Neural cell (in vitro differentiated cells): ENCODE measurements at regions not wholly inside any gene's neighbourhood (a gene's known extent, or its start where the extent isn't known, plus 50 kb on each side); places are given as distances from the start of the nearest gene placed in this dataset.

ENCODE experiments used
- H2AFZ ChIP-seq: fragments of 200-600, 300-800 bp; sonication (generic), shearing (Covaris generic); 2 replicates; pipeline ENCODE4 v1.6.0; 2014; ENCODE audit warnings: low read depth, mild to moderate bottlenecking, antibody characterized with exemption, low read length, moderate library complexity
- H3F3A ChIP-seq: fragments of 200-600 bp; shearing (Covaris generic); 2 replicates; pipeline ENCODE4 v1.6.1; 2016; ENCODE audit warnings: mild to moderate bottlenecking, moderate library complexity, mixed read lengths, antibody characterized with exemption, low read length; ENCODE audit not compliant: insufficient read depth, poor library complexity, severe bottlenecking
- H3K27ac ChIP-seq: fragments of 200-600, 300-800 bp; sonication (generic), shearing (Covaris generic); 2 replicates; pipeline ENCODE4 v1.5.1; 2014; ENCODE audit warnings: mild to moderate bottlenecking, low read length, moderate library complexity
- H3K27me3 ChIP-seq: fragments of 300-800, 200-600 bp; sonication (generic), shearing (Covaris generic); 2 replicates; pipeline ENCODE4 v1.6.0; 2014; ENCODE audit warnings: mild to moderate bottlenecking, low read depth, low read length, moderate library complexity; ENCODE audit not compliant: insufficient read depth
- H3K36me3 ChIP-seq: fragments of 300-800, 200-600 bp; sonication (generic), shearing (Covaris generic); 2 replicates; pipeline ENCODE4 v1.5.1; 2014; ENCODE audit warnings: mild to moderate bottlenecking, antibody characterized with exemption, low read length, moderate library complexity; ENCODE audit not compliant: insufficient read depth
- H3K4me2 ChIP-seq: fragments of 300-800, 200-600 bp; sonication (generic), shearing (Covaris generic); 2 replicates; pipeline ENCODE4 v1.6.0; 2014; ENCODE audit warnings: mild to moderate bottlenecking, low read length
- H3K4me3 ChIP-seq: fragments of 300-800, 200-600 bp; sonication (generic), shearing (Covaris generic); 2 replicates; pipeline ENCODE4 v1.5.1; 2014; ENCODE audit warnings: mild to moderate bottlenecking, low read length, moderate library complexity
- H3K79me2 ChIP-seq: fragments of 200-600 bp; shearing (Covaris generic); replicated peaks from 2 replicates; pipeline ENCODE4 v1.6.0; 2014; ENCODE audit warnings: mild to moderate bottlenecking, low read length, moderate library complexity; ENCODE audit not compliant: insufficient read depth
- H3K9ac ChIP-seq: fragments of 300-800, 200-600 bp; sonication (generic), shearing (Covaris generic); 2 replicates; pipeline ENCODE4 v1.6.1; 2016; ENCODE audit warnings: mild to moderate bottlenecking, low read length, mixed read lengths
- H3K9me2 ChIP-seq: fragments of 200-600 bp; shearing (Covaris generic); 2 replicates; pipeline ENCODE4 v1.6.1; 2016; ENCODE audit warnings: mild to moderate bottlenecking, low read length, mixed read lengths; ENCODE audit not compliant: insufficient read depth
- H3K9me3 ChIP-seq: fragments of 200-600, 300-800 bp; sonication (generic), shearing (Covaris generic); 2 replicates; pipeline ENCODE4 v1.6.1; 2016; ENCODE audit warnings: mild to moderate bottlenecking, mixed run types, low read length, moderate library complexity, mixed read lengths
- H4K20me1 ChIP-seq: fragments of 200-600 bp; shearing (Covaris generic); 2 replicates; pipeline ENCODE4 v1.6.1; 2016; ENCODE audit warnings: mild to moderate bottlenecking, mixed run types; ENCODE audit not compliant: insufficient read depth
- CTCF ChIP-seq: fragments of 450-650 bp; IDR thresholded peaks from 2 replicates; pipeline ENCODE4 v1.5.1; 2014; ENCODE audit warnings: antibody characterized with exemption, mild to moderate bottlenecking, moderate library complexity; ENCODE audit not compliant: poor library complexity, severe bottlenecking
- EP300 ChIP-seq: fragments of 450-650 bp; conservative IDR thresholded peaks from 2 replicates; pipeline ENCODE4 v1.6.1; 2014; ENCODE audit warnings: antibody characterized with exemption, mild to moderate bottlenecking, moderate library complexity; ENCODE audit not compliant: poor library complexity, severe bottlenecking
- EZH2 ChIP-seq: fragments of 200-600, 300-800 bp; shearing (Covaris generic), sonication (generic); IDR thresholded peaks from 2 replicates; pipeline ENCODE4 v1.6.1; 2014; ENCODE audit warnings: antibody characterized with exemption, low read length, borderline replicate concordance, mild to moderate bottlenecking; ENCODE audit not compliant: insufficient read depth, poor library complexity, severe bottlenecking
- MXI1 ChIP-seq: fragments of 450-650 bp; conservative IDR thresholded peaks from 2 replicates; pipeline ENCODE4 v1.6.1; 2014; ENCODE audit warnings: antibody characterized with exemption, mild to moderate bottlenecking; ENCODE audit not compliant: poor library complexity, severe bottlenecking
- POLR2AphosphoS5 ChIP-seq: IDR thresholded peaks from 2 replicates; pipeline ENCODE4 v1.6.1; 2012
- RAD21 ChIP-seq: fragments of 450-650 bp; conservative IDR thresholded peaks from 2 replicates; pipeline ENCODE4 v1.6.1; 2014; ENCODE audit warnings: antibody characterized with exemption, mild to moderate bottlenecking, moderate library complexity
- REST ChIP-seq: IDR thresholded peaks from 2 replicates; pipeline ENCODE4 v1.6.1; 2012; ENCODE audit warnings: borderline replicate concordance
- SMC3 ChIP-seq: fragments of 450-650 bp; conservative IDR thresholded peaks from 2 replicates; pipeline ENCODE4 v1.6.1; 2014; ENCODE audit warnings: antibody characterized with exemption, mild to moderate bottlenecking, moderate library complexity; ENCODE audit not compliant: poor library complexity
- TAF1 ChIP-seq: IDR thresholded peaks from 2 replicates; pipeline ENCODE4 v1.6.1; 2012; ENCODE audit warnings: low read depth

- no peak for TF ChIP-seq TAF1
- no peak for TF ChIP-seq EP300
- no peak for TF ChIP-seq EZH2
- no peak for TF ChIP-seq SMC3
- no peak for TF ChIP-seq MXI1
- TF ChIP-seq REST: no peak
- no peak for TF ChIP-seq RAD21
- no peak for TF ChIP-seq POLR2AphosphoS5
- no peak for TF ChIP-seq CTCF
- no peaks in the 10 kb centered on the region for H3K36me3 ChIP-seq
Observed at GRCh38 chr6:21740376-21741124, 147.0 kb downstream of the SOX4 start.

GRCh38 chr6:21741221-21742109, 147.9 kb downstream of the SOX4 start:
- Histone ChIP-seq H3F3A (peaks cover 10% of the 10 kb centered on the region), H3K36me3 (no peaks in the 10 kb centered on the region), H2AFZ (no peak overlapping the region), H3K79me2 (peaks cover 59% of the 10 kb centered on the region), H3K4me3 (peak overlapping the region; percentile 56), H3K9me3 (no peaks in the 10 kb centered on the region), H3K9me2 (no peaks in the 10 kb centered on the region), H4K20me1 (no peaks in the 10 kb centered on the region), H3K9ac (peak overlapping the region; percentile 32), H3K27ac (peak overlapping the region; percentile 6), H3K27me3 (no peaks in the 10 kb centered on the region), H3K4me2 (peak overlapping the region; percentile 58)
- TF ChIP-seq EZH2 (no peak), CTCF (no peak), TAF1 (no peak), POLR2AphosphoS5 (peak; percentile 8)

More at GRCh38 chr6:21740376-21741124, 147.0 kb downstream of the SOX4 start:
- Histone ChIP-seq H3K27ac (no peak overlapping the region), H3K9ac (no peak overlapping the region), H3K27me3 (no peaks in the 10 kb centered on the region), H3F3A (peaks cover 10% of the 10 kb centered on the region), H4K20me1 (no peaks in the 10 kb centered on the region), H3K9me3 (no peaks in the 10 kb centered on the region), H3K9me2 (no peaks in the 10 kb centered on the region), H3K4me2 (peak overlapping the region; percentile 58), H2AFZ (no peak overlapping the region), H3K4me3 (peak overlapping the region; percentile 56), H3K79me2 (peaks cover 64% of the 10 kb centered on the region)
